ENCODE measurements at regions not wholly inside any gene's neighbourhood (a gene's known extent, or its start where the extent isn't known, plus 50 kb on each side); places are given as distances from the start of the nearest gene placed in this dataset.
"Not testable (repeated sequence)": the region's sequence is repeated elsewhere in the genome, so short reads cannot be mapped to it uniquely, and the experiment has no call there.

- no peak for DNase-seq (ENCODE audit: low read depth)
These were observed 205.9 kb downstream of the HIPK3 start for GRCh38 chr11:33463059-33463458.

DNA sequence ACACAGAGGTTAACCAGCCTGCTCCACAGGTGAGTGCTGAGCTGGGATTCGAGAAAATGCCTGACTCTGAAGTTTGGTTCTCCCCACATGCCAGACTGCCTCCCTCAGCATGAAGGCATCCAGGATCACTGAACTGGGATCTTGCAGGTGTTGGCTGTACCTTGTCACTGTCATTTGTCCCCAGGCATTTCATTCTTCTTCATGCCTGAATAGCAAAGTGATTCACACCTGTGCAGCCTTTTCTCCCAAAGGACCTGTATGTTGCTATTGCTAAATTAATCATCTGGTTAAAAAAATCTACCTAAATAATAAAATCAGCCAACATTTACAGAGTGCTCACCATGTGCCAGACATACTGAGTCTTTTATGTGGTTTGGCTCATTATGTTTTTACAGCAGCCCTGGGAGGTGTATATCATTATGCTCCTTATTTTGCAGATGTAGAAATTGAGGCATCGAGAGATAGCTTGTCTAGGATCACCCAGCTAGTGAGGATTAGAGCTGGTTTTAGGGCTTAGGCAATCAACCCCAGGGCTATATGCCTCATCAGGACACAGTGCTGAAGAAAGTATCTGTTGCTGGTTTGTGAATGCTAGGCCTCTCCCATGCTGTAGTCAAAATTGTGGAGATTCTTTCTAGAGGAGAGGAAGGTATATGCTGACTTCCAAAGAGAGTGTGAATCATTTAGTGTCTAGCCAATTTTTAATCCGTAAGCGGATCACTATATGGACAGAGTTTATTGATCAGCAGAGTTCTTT lies 204.4 kb downstream of the HIPK3 start:
- no peak for DNase-seq (ENCODE audit: low read depth)

DNA sequence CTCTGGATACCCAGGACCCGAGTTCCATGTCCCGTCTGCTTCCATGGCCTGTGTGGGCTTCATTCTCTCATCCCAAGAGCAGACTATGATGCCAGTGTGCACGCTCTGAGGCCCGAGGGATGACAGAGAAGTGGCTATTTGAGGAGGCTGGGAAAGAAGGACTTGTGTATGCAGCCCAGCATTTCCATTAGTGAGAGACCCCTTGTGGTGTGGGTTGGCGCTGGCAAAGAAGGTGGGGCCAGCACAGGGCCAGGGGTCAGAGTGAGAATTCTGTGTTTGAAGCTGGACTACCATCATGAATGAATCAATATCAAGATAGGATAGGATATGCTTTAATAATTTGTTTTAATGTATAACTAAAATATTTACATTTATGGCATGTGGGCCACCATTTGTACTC lies 200.8 kb downstream of the HIPK3 start:
- no peak for DNase-seq (ENCODE audit: low read depth)

- no peak for DNase-seq (ENCODE audit: low read depth)
These were observed 198.8 kb downstream of the HIPK3 start for GRCh38 chr11:33455867-33456463.

DNA sequence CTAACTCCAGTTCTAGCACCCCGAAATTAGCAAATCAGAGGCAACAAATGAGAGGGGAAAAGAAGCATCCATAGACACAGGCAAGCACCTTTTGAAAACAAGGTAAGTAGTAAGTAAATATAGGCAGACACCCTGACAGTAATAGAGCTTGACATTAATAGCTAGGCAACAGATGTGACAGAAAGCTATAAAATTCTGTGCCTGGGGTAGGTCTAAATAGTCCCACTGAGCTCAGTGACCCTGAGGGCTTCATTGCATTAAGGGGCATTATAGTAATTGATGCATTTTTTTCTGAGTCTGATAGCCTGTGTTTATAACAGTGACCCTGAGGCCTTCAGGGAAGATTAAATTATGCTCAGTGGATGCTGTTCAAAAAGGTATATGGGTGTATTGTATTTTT lies 197.1 kb downstream of the HIPK3 start:
- no peak for DNase-seq (ENCODE audit: low read depth)

- no peak for DNase-seq (ENCODE audit: low read depth)
These were observed 195.8 kb downstream of the HIPK3 start for GRCh38 chr11:33452836-33453624.

DNA sequence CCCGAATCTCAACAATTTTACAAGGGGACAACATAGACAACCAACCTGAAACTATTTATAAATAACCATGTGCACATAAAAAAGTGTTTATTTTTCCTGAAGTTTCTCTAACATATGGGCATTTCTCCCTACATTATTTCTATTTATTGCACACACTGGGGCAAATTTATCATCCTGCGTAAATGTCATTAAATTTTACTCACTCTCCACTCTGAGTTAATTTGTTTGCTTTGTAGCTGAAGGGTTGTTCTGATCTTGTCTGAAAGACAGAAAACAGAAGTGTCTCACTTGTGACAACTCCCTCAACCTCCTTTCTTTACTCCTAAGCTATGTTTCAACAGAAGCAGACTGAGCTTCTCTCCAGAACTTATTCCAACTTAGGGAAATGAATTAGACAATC lies 194.2 kb downstream of the HIPK3 start:
- no peak for DNase-seq (ENCODE audit: low read depth)

DNA sequence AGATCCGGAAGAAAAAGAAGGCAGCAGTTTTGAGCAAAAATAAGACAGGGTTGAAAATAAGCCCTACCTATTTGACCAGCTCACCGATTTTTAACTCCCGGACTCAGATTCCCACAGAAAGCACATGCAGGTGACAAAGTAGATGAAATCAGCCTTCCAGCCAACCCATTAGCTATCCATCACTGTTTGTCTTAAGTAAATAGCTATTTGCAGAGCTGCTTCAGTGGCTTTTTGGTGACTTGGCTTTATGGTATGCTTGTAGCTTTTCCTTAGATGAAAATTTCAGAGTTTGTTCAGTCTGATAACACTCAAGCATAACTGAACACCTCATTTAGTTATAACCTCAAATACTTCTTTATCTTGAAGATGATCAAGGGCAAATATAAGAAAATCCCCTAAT lies 192.6 kb downstream of the HIPK3 start:
- no peak for DNase-seq (ENCODE audit: low read depth)

DNA sequence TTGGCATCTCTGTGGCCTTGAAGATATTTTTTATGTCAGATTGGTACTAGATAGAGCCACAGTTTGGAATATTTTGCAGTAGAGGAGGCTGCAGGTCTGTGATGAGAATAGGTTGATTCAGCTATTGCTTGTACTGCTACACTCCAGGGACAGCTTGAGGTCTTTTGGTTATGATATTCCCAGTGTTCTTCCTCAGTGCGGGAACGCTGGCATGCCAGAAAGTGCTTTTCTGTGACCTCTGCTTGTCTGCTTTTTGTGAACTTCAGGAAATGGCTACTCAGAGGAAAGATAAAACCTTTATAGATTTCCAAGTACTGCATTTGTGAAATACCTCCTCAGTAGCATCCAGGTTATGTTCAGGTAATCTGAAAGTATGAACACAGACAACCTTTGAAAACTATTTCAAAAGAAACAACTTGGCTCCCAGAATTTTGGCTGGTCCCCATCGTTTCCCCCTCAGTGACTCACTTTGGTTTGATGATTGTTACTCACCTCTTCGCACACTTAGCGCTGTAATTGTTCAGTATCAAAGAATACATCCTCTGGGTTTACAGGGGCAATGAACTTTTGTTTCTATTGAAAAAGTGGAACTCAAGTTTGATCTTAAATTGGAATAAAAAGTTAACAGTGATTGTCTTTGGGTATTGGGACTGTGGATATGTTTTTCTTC lies 191.4 kb downstream of the HIPK3 start:
- DNase-seq (ENCODE audit: low read depth) = no peak

DNA sequence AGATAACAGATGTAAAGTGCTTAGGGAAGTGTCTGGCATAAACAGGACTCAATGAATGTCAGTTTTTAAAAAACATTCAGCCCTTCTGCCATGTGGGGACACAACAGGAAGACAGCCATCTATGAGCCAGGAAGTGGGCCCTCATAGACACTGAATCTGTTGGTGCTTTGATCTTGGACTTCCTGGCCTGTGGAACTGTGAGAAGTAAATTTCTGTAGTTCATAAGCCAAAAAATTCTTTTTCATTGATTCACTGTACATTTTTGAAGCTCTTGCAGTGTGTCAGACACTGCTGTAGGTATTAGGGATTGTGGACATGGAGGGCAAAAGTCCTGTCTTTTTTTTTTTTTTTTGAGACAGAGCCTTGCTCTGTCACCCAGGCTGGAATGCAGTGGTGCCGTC lies 188.6 kb downstream of the HIPK3 start:
- no peak for DNase-seq (ENCODE audit: low read depth)

DNA sequence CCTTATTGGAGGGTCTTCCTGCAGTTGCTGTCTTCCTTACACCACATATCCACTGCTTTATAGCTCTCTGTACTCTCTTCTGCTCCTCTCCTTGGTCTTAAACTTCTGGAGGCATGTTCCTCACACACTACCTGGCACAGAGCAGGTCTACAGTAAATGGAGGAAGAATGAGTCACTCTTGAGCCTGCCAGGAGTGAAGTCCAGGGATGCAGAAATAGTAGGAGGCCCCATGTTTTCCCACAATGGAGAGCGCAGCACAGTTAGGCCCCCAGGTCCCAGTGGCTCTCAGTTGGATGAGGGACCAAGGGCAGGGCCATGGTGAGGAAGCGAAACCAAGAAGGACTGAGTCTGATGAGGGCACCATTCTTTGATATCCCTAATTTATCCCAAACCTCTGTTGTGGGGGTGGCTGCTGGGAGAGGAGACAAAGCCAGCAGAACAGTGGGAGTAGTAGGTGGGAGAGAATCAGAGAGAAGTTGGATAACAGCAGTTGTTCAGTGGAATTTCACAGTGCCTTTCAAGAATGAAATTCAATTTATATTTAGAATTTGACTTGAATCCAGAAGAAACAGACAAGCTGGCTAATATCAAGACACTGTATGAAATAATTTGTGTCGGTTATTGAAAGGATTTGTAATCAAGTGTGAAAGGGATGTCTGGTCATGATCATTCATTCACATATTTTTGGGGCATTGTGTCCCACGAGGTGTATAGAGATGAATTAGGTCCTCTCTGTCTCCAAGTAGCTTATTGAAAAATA lies 187.8 kb downstream of the HIPK3 start:
- no peak for DNase-seq (ENCODE audit: low read depth)

DNA sequence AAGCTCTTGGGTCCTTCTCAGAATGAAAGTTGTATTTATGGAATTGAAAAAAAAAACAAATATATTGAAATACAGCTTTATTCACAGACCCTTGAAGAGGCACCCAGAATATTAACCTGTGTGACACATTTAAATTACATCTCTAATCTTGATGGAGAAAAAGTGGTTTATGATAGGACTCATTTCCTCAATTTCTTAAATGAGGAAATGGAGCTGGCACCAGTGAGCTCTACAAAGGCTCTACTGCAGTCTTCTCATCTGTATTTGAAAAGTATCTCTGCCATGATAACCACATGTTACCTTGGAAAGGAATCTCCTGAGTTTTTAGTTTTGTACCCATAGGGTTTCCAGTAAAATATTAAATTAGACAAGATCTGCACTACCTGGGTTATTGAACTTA lies 186.5 kb downstream of the HIPK3 start:
- DNase-seq (ENCODE audit: low read depth) = no peak

GRCh38 chr11:33438301-33438700 lies 181.1 kb downstream of the HIPK3 start:
- no peak for DNase-seq (ENCODE audit: low read depth)

DNA sequence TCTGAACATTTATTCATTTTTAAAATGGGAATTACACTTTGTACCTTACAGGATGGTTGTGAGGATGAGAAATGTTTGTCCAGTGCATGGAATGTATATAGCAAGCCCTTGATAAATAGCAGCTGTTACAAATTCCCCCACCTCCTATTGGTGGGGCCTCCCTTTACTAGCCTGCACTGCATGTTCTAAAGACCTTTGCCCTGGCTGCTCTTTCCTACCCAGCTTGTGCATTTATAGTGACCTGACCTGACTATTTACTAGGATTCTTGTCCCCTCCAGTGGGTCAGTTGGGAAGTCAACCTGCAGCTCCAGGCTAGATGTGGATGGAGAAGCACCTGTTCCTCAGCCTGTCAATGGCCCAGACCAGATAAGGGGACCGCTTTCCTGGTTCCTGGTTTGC lies 180.3 kb downstream of the HIPK3 start:
- no peak for DNase-seq (ENCODE audit: low read depth)

DNA sequence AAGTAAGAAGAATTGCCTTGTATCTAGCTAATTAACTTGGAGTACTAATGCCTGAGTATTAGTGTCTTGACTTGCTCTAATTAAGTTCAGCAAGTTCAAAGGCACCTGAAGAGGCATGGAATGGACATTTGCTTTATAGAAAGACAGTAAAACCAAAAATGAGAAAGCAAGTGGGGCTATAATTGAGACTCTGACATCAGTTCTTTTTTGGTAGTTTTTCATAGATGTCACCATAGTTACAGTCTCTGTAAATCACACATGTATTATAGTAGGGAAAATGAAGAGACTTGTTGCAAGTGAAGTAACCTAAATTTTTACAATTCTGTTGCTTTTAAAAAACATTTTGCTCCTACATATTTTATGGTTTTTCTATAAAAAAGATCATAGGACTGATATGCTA lies 178.0 kb downstream of the HIPK3 start:
- DNase-seq (ENCODE audit: low read depth) = no peak

- no peak for DNase-seq (ENCODE audit: low read depth)
These were observed 177.1 kb downstream of the HIPK3 start for GRCh38 chr11:33434294-33434693.

DNA sequence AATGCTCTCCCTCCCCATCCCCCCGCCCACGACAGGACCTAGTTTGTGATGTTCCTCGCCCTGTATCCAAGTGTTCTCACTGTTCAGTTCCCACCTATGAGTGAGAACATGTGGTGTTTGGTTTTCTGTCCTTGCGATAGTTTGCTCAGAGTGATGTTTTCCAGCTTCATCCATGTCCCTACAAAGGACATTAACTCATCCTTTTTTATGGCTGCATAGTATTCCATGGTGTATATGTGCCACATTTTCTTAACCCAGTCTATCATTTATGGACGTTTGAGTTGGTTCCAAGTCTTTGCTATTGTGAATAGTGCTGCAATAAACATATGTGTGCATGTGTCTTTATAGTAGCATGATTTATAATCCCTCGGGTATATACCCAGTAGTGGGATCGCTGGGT lies 171.3 kb downstream of the HIPK3 start:
- not testable (repeated sequence) for DNase-seq (ENCODE audit: low read depth)

- DNase-seq (ENCODE audit: low read depth) = no peak
These were observed 163.9 kb downstream of the HIPK3 start for GRCh38 chr11:33420959-33421566.

GRCh38 chr11:33419924-33420323 lies 162.7 kb downstream of the HIPK3 start:
- DNase-seq (ENCODE audit: low read depth) = no peak

- no peak for DNase-seq (ENCODE audit: low read depth)
These were observed 159.9 kb downstream of the HIPK3 start for GRCh38 chr11:33417121-33417520.

DNA sequence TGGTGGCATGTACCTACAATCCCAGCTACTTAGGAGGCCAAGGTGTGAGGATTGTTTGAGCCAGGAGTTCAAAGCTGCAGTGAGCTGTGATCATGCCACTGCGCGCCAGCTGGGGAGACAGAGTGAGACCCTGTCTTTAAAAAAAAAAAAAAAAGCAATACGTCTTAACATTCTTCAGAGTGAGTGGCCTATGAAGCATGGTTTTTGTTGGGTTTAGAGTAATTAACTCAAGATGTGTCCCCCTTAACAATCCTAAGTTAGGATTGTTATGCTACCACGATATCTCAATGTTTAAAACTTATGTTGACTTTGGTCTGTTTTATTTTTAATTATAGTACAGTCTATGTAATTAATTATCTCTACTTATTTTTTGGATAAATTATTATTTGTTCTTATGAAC lies 156.1 kb downstream of the HIPK3 start:
- DNase-seq (ENCODE audit: low read depth) = no peak

- no peak for DNase-seq (ENCODE audit: low read depth)
These were observed 155.1 kb downstream of the HIPK3 start for GRCh38 chr11:33412241-33412640.
